Fibroblast of villous mesenchyme (primary cell): ENCODE measurements at regions not wholly inside any gene's neighbourhood (a gene's known extent, or its start where the extent isn't known, plus 50 kb on each side); places are given as distances from the start of the nearest gene placed in this dataset.

Experiments
- DNase-seq: peaks from one replicate; pipeline ENCODE4 v3.0.0-alpha.2; 2010; ENCODE audit warnings: low read depth
- H3K4me3 ChIP-seq: 2 replicates; pipeline ENCODE4 v1.5.1; 2011; ENCODE audit warnings: low read depth, mild to moderate bottlenecking, low read length
- TF ChIP-seq, protein P1 (sequence below): IDR thresholded peaks from 2 replicates; pipeline ENCODE4 v1.5.1; 2012; ENCODE audit warnings: low read depth, mild to moderate bottlenecking, low read length; ENCODE audit not compliant: insufficient read depth

DNA sequence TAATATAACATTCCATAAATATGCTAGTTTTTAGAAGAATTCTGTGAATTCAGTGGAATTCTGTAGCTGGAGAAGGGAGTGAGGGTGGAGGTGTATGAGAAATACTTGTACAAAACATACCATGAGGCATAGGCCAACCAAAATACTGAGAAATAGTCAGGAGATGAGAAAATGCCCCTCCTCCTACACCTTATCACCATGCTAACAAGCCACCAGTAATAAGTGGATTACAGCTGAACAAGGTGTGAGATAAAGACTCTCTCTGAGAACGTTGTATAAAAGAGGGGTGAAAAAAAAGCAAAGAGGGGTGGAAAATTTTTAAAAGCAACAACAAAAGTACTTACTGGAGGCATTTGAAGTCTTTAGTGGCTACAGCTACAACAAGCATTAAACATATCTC, 90.4 kb upstream of the IGFBP3 start:
- TF ChIP-seq, protein P1, sequence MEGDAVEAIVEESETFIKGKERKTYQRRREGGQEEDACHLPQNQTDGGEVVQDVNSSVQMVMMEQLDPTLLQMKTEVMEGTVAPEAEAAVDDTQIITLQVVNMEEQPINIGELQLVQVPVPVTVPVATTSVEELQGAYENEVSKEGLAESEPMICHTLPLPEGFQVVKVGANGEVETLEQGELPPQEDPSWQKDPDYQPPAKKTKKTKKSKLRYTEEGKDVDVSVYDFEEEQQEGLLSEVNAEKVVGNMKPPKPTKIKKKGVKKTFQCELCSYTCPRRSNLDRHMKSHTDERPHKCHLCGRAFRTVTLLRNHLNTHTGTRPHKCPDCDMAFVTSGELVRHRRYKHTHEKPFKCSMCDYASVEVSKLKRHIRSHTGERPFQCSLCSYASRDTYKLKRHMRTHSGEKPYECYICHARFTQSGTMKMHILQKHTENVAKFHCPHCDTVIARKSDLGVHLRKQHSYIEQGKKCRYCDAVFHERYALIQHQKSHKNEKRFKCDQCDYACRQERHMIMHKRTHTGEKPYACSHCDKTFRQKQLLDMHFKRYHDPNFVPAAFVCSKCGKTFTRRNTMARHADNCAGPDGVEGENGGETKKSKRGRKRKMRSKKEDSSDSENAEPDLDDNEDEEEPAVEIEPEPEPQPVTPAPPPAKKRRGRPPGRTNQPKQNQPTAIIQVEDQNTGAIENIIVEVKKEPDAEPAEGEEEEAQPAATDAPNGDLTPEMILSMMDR = no peak
- no peak for DNase-seq
- no peak overlapping the region for H3K4me3 ChIP-seq

DNA sequence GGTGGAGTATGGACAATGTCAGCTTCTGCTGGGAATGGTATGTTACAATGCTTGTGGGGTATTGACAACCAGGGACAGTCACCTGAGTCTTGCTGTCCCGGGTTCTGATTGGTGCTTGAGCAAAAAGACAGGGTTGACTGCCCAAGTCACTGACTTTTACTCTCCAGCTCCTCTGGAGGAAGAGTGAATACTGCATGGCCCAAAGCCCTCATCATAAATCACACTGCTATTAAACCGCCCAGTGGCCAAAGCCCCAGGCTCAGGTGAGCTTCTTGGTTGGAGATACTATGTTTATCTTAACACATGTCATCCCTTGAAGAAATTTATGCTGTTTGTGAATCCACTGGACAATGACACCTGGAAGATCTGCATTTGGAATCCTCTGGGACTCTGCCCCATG, 90.0 kb upstream of the IGFBP3 start:
- no peak overlapping the region for H3K4me3 ChIP-seq
- TF ChIP-seq, protein P1 = no peak
- DNase-seq = no peak

DNA sequence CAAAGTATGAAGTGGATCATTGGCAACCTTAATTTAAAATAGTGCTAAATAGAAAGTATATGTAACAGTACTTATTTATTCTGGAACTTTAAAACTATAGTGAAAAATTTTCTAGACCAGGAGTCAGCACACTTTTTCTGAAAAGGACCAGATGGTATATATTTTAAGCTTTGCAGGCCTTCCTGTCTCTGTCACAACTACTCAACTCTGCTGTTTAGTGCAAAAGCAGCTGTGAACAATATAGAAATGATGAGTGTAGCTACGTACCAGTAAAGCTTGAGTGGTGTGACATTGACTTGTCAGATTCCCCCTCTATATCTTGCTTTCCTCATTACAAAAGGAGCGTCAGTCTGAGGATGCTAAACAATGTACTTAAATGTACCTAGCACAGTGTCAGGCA, 88.1 kb upstream of the IGFBP3 start:
- TF ChIP-seq, protein P1 = no peak
- no peak for DNase-seq
- H3K4me3 ChIP-seq = no peak overlapping the region

DNA sequence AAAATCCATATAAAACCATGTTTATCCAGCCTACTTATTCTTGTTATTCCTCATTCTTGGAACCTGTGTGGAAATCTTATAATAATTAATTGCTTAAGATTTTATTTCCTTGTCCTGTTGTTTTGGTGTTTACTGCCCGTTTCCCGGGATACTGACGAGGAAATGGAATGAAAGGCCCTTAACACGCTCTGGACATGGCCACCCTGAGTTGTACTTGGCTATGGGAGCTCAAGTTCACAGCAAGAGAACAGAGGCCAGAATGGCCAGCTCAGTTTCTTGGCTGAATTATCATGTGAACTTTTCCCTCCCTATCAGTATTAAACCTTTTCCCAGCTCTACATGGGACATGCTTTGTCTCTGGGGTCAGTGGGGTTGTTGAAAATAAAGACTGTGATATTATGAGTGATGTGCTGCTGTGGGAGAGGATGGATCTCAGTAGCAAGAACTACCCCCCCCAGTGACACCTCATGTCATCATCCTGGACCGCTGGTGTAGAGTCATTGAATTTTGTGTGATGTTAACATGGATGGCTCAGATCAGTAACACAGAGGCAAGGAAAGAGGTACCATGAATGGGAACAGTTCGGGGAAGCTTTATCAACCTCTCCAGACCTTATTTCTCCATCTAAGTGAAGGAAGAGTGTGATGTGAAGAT, 87.0 kb upstream of the IGFBP3 start:
- no peak for DNase-seq
- no peak overlapping the region for H3K4me3 ChIP-seq
- TF ChIP-seq, protein P1 = no peak

DNA sequence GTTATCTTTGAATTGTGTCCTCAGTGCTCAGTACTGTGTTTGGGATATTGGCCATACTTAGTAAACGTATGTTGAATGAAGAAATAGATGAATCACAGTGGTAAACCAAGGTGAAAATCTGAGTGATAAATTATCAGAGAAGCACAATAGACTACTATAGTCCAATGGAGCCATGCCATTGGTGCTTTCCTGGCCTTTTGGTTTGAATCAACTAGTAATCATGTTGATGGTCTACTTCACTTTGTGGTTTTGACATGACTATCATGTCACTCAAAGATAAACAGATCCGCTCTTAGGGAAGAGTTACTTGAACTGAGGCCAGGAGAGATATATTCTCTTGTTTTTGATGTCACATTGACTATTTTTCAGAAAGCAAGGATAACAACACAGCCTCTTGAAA, 86.1 kb upstream of the IGFBP3 start:
- no peak for DNase-seq
- TF ChIP-seq, protein P1 = no peak

DNA sequence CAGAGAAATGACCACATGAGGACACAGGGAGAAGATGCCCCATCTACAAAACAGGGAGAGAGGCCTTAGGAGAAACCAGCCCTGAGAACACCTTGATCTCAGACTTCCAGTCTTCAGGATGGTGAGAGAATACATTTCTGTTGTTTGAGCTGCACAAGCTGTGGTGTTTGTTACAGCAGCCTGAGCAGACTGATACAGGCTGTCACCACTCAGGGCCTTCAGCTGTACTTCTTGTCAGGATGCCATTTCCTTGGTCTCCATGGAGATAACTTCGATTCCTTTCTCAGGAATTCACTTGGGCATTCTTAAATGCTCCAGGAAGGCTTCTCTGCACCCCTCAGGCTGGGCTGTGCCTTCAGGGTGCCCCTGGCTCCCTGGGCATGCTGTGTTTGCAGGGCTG, 85.7 kb upstream of the IGFBP3 start:
- no peak overlapping the region for H3K4me3 ChIP-seq
- TF ChIP-seq, protein P1 = no peak
- no peak for DNase-seq

More for the DNA sequence above, 86.1 kb upstream of the IGFBP3 start:
- H3K4me3 ChIP-seq = no peak overlapping the region

DNA sequence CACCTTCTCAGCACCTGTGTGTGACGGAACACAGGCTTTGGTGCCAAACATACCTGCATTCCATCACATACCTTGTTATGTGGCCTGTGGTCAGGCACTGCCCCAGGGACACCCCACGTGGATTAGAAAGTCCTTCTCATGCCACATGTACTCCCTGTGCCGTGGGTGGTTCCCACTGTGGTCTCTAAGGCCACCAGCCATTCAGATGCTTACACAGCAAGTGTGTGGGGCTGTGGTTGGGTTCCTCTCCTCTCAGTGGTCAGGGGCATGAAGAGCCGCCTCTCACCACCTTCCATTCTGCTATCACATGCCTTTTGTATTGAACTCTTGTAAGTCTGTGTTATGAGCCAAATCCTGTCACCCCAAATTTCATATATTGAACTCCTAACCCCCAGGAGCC, 85.1 kb upstream of the IGFBP3 start:
- no peak for DNase-seq
- TF ChIP-seq, protein P1 = no peak
- no peak overlapping the region for H3K4me3 ChIP-seq
